Smooth muscle cell (in vitro differentiated cells): ENCODE measurements at regions not wholly inside any gene's neighbourhood (a gene's known extent, or its start where the extent isn't known, plus 50 kb on each side); places are given as distances from the start of the nearest gene placed in this dataset.

Source experiments
- DNase-seq: peaks from one replicate; lab custom pipeline; 2025; ENCODE audit not compliant: unreplicated experiment; lab: John Stamatoyannopoulos, UW
- H2AFZ ChIP-seq: fragments of 200-600 bp; sonication (generic); 2 replicates; pipeline ENCODE4 v1.6.0; 2016; ENCODE audit warnings: antibody characterized with exemption, low read depth, mild to moderate bottlenecking
- H3F3A ChIP-seq: fragments of 200-600 bp; sonication (generic); 2 replicates; pipeline ENCODE4 v1.6.0; 2017; ENCODE audit warnings: antibody characterized with exemption, low read depth
- H3K27ac ChIP-seq: fragments of 200-600 bp; sonication (generic); 2 replicates; pipeline ENCODE4 v1.5.1; 2016; ENCODE audit warnings: low read depth, mild to moderate bottlenecking
- H3K27me3 ChIP-seq: fragments of 200-600 bp; sonication (generic); 2 replicates; pipeline ENCODE4 v1.6.1; 2016; ENCODE audit warnings: low read depth, mild to moderate bottlenecking
- H3K36me3 ChIP-seq: fragments of 200-600 bp; sonication (generic); 2 replicates; pipeline ENCODE4 v1.5.1; 2016; ENCODE audit warnings: low read depth
- H3K4me1 ChIP-seq: fragments of 200-600 bp; sonication (generic); 2 replicates; pipeline ENCODE4 v1.5.1; 2016; ENCODE audit warnings: low read depth
- H3K4me2 ChIP-seq: fragments of 200-600 bp; sonication (generic); 2 replicates; pipeline ENCODE4 v1.6.0; 2016; ENCODE audit warnings: mild to moderate bottlenecking
- H3K4me3 ChIP-seq: fragments of 200-600 bp; sonication (generic); 2 replicates; pipeline ENCODE4 v1.5.1; 2016; ENCODE audit warnings: mild to moderate bottlenecking
- H3K79me2 ChIP-seq: fragments of 200-600 bp; sonication (generic); 2 replicates; pipeline ENCODE4 v1.6.0; 2016; ENCODE audit warnings: low read depth, mild to moderate bottlenecking
- H3K9ac ChIP-seq: fragments of 200-600 bp; sonication (generic); 2 replicates; pipeline ENCODE4 v1.6.0; 2016; ENCODE audit warnings: low read depth
- H3K9me3 ChIP-seq: fragments of 200-600 bp; sonication (generic); replicated peaks from 2 replicates; pipeline ENCODE4 v1.5.1; 2016; ENCODE audit warnings: low read depth
- H4K20me1 ChIP-seq: fragments of 200-600 bp; sonication (generic); 2 replicates; pipeline ENCODE4 v1.6.0; 2016; ENCODE audit warnings: low read depth
- CTCF ChIP-seq: fragments of 200-600 bp; sonication (generic); IDR thresholded peaks from 2 replicates; pipeline ENCODE4 v1.5.1; 2017; ENCODE audit warnings: borderline replicate concordance, mild to moderate bottlenecking, antibody characterized with exemption; ENCODE audit not compliant: insufficient read depth, poor library complexity, severe bottlenecking
- WGBS: methylation state at CpG from one replicate; pipeline ENCODE4 v1.1.7; 2016; ENCODE audit warnings: low lambda C conversion rate; 5-methylcytosine and 5-hydroxymethylcytosine counted together

GRCh38 chr6:105603788-105604586 lies 201.1 kb upstream of the PREP start:
- H3F3A ChIP-seq, result peaks cover 33% of the 10 kb centered on the region
- peak overlapping the region; percentile 95 for H3K27ac ChIP-seq
- peaks cover 43% of the 10 kb centered on the region for H3K4me1 ChIP-seq
- H3K9me3 ChIP-seq, result no peaks in the 10 kb centered on the region
- H3K36me3 ChIP-seq, result no peaks in the 10 kb centered on the region
- no peaks in the 10 kb centered on the region for H3K79me2 ChIP-seq
- peak overlapping the region; percentile 11 for H3K4me2 ChIP-seq
- WGBS, result 33% methylated on average over 4 of the region's 4 CpGs
- no peaks in the 10 kb centered on the region for H3K27me3 ChIP-seq
- TF ChIP-seq CTCF, result no peak
- DNase-seq, result no peak
- peak overlapping the region; percentile 26 for H2AFZ ChIP-seq
- H3K4me3 ChIP-seq, result no peak overlapping the region
- peak overlapping the region; percentile 5 for H3K9ac ChIP-seq
- no peaks in the 10 kb centered on the region for H4K20me1 ChIP-seq

GRCh38 chr6:105601541-105602236 lies 198.8 kb upstream of the PREP start:
- Histone ChIP-seq H3K79me2 (no peaks in the 10 kb centered on the region), H3K36me3 (no peaks in the 10 kb centered on the region), H4K20me1 (no peaks in the 10 kb centered on the region), H3K9me3 (no peaks in the 10 kb centered on the region), H3K4me2 (peak overlapping the region; percentile 56), H3F3A (peaks cover 20% of the 10 kb centered on the region), H3K4me3 (no peak overlapping the region), H3K27ac (peak overlapping the region; percentile 95), H3K9ac (peak overlapping the region; percentile 82), H3K27me3 (no peaks in the 10 kb centered on the region), H2AFZ (no peak overlapping the region), H3K4me1 (peaks cover 39% of the 10 kb centered on the region)
- whole genome bisulfite sequencing, result 47% methylated on average over 7 of the region's 7 CpGs
- TF ChIP-seq CTCF, result no peak
- no peak for DNase-seq

- Histone ChIP-seq H3K9ac (peak overlapping the region; percentile 76), H4K20me1 (no peaks in the 10 kb centered on the region), H3K9me3 (no peaks in the 10 kb centered on the region), H3K4me1 (peaks cover 34% of the 10 kb centered on the region), H3F3A (peaks cover 25% of the 10 kb centered on the region), H2AFZ (no peak overlapping the region), H3K36me3 (no peaks in the 10 kb centered on the region), H3K27ac (peak overlapping the region; percentile 95), H3K4me3 (no peak overlapping the region), H3K27me3 (no peaks in the 10 kb centered on the region), H3K79me2 (no peaks in the 10 kb centered on the region), H3K4me2 (peak overlapping the region; percentile 56)
- WGBS, result 42% methylated on average over 9 of the region's 9 CpGs
- DNase-seq, result no peak
- TF ChIP-seq CTCF, result no peak
Measured at GRCh38 chr6:105600336-105601260, 197.7 kb upstream of the PREP start.
